Limb (tissue), 2 donors: ENCODE measurements at regions not wholly inside any gene's neighbourhood (a gene's known extent, or its start where the extent isn't known, plus 50 kb on each side); places are given as distances from the start of the nearest gene placed in this dataset.

ENCODE experiments used
- DNase-seq, 2 donors: peaks; one replicate each; pipeline ENCODE4 v3.0.0-alpha.2; 2016; ENCODE audit errors: extremely low spot score in 2 of 2

GRCh38 chr21:45338311-45339017 is 50.8 kb upstream of the POFUT2 start:
- DNase-seq = peak in 1 of 2 donors; percentile 12

GRCh38 chr21:45339421-45340402 is 52.0 kb upstream of the POFUT2 start:
- DNase-seq = no peak

- DNase-seq = no peak
Observed at GRCh38 chr21:45340515-45340914, 52.8 kb upstream of the POFUT2 start.

- no peak for DNase-seq
Observed at GRCh38 chr21:45341261-45341660, 53.6 kb upstream of the POFUT2 start.

- DNase-seq = no peak
Observed at GRCh38 chr21:45341779-45342178, 54.1 kb upstream of the POFUT2 start.

- DNase-seq = no peak
Observed at GRCh38 chr21:45343891-45344290, 56.2 kb upstream of the POFUT2 start.

- DNase-seq = no peak
Observed at GRCh38 chr21:45344576-45344975, 56.9 kb upstream of the POFUT2 start.

- DNase-seq = no peak
Observed at GRCh38 chr21:45347048-45347711, 57.8 kb upstream of the COL18A1 start.

GRCh38 chr21:45347712-45348499 is 57.1 kb upstream of the COL18A1 start:
- DNase-seq = no peak

- no peak for DNase-seq
Observed at GRCh38 chr21:45348591-45349327, 56.2 kb upstream of the COL18A1 start.

GRCh38 chr21:45350206-45350854 is 54.6 kb upstream of the COL18A1 start:
- no peak for DNase-seq

GRCh38 chr21:45351061-45351460 is 53.9 kb upstream of the COL18A1 start:
- no peak for DNase-seq

- DNase-seq = no peak
Observed at GRCh38 chr21:45351526-45352275, 53.3 kb upstream of the COL18A1 start.

GRCh38 chr21:45352621-45353139 is 52.3 kb upstream of the COL18A1 start:
- DNase-seq = no peak

GRCh38 chr21:45353200-45353599 is 51.8 kb upstream of the COL18A1 start:
- no peak for DNase-seq

GRCh38 chr21:45354970-45355369 is 50.0 kb upstream of the COL18A1 start:
- DNase-seq = no peak
